Astrocyte (in vitro differentiated cells and primary cell): ENCODE measurements at regions not wholly inside any gene's neighbourhood (a gene's known extent, or its start where the extent isn't known, plus 50 kb on each side); places are given as distances from the start of the nearest gene placed in this dataset.

Experiments used
- EZH2 ChIP-seq: IDR thresholded peaks from 2 replicates; pipeline ENCODE4 v1.6.1; 2012; ENCODE audit warnings: mild to moderate bottlenecking, low read length, inconsistent platforms; ENCODE audit not compliant: insufficient read depth
- TF ChIP-seq, protein P1 (sequence below): IDR thresholded peaks from 2 replicates; pipeline ENCODE4 v1.5.1; 2011; ENCODE audit warnings: low read depth, mild to moderate bottlenecking, inconsistent platforms, low read length, moderate library complexity; ENCODE audit not compliant: insufficient read depth

DNA sequence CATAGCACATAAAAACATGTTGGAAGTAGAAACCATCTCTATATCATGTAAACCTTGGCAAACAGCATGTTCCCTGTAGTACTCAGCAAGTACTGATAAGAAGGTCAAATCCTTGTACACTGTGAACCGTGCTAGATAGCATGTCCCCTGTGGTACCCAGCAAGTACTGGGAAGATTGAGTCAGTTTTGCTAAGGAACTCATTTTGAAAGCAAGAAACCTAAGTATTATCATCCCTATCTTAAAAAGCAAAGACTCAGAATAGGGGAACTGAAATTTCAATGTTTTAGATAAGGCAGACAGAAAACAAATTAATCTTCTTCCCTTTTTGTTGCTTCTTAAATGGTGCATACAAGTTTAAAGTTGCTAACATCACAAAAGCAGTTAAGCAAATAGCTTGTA is 180.2 kb downstream of the RBM46 start:
- TF ChIP-seq EZH2, result no peak
- TF ChIP-seq, protein P1, sequence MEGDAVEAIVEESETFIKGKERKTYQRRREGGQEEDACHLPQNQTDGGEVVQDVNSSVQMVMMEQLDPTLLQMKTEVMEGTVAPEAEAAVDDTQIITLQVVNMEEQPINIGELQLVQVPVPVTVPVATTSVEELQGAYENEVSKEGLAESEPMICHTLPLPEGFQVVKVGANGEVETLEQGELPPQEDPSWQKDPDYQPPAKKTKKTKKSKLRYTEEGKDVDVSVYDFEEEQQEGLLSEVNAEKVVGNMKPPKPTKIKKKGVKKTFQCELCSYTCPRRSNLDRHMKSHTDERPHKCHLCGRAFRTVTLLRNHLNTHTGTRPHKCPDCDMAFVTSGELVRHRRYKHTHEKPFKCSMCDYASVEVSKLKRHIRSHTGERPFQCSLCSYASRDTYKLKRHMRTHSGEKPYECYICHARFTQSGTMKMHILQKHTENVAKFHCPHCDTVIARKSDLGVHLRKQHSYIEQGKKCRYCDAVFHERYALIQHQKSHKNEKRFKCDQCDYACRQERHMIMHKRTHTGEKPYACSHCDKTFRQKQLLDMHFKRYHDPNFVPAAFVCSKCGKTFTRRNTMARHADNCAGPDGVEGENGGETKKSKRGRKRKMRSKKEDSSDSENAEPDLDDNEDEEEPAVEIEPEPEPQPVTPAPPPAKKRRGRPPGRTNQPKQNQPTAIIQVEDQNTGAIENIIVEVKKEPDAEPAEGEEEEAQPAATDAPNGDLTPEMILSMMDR, result no peak
